SHP77 treated with DMSO at 0.1 percent for 48 hours (cell line): ENCODE measurements at regions not wholly inside any gene's neighbourhood (a gene's known extent, or its start where the extent isn't known, plus 50 kb on each side); places are given as distances from the start of the nearest gene placed in this dataset.

Source experiments
- DNase-seq: peaks from one replicate; lab custom pipeline; 2025; lab: John Stamatoyannopoulos, UW

DNA sequence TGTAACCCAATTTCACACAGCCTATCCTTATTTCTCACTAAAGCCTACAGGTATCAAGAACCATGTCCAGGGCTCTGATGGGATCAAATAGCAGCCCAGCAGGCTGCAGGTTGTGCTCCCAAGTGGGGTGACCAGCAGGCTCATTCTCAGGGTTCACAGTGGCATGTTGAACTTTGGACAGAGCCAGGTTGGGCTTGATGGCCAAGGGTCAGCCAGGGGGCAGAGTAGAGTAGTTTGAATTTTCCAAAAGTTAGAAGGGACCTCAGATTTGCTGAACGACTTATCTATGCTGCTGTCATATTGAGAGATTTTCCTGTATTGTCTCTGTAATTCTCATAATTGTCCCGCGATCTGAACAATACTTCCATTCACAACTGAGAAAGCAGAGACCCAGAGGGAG, 310.8 kb upstream of the BOD1L1 start:
- no peak for DNase-seq

DNA sequence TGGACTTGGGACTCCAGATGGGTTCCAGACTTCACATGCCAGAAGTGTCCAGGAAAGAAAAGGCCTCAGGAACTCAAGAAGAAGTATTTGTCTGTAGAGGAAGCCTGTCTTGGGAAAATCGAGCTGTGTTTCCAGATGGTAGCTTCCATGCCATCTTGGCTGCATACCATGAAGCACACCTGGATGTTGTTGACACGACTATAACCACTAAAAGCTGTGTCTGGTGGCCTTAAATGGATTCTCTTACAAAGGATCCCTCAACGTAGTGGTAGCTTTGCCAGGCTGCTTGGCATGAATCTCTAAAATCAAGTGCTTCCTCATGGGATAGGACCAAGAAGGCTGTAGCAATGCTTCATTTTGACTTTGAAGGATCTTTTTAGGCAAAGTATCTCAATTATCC, 313.4 kb upstream of the BOD1L1 start:
- no peak for DNase-seq

DNA sequence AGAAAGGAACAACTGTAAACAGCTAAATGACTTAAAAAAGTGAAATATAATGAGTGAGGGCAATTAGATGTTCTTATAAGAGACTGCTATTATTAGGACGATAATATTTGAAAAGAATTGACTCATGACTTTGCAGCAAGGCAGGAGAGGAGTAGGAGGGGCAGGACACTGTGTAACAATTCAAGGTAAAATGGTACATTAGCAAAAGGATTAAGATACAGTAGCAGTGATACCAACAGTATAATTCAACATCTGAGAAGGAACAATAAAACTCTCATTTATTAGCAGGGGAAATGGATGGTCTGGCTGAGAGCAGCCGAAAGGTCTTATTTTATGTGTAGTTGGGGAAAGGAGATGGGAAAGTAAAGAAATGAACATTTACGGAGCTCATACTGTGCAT, 315.5 kb upstream of the BOD1L1 start:
- DNase-seq = no peak

DNA sequence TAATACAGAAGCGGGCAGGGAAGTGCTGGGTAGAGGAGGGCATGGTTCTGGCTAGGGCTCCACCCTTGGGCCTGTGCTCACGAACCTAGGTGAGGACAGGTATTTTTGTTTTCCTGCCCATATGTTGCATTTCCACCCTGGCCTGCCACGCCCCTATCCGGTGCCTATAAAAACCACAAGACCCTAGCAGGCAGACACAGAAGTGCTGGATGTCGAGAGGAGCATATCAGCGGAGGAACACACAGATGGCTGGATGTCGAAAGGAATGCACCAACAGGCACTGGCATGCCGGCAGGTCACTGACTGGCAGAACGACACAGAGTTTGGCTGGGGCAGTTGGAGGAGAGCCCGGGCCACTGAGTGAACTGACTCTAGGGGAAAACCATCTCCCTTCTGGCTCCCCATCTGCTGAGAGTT, 316.6 kb upstream of the BOD1L1 start:
- no peak for DNase-seq

DNA sequence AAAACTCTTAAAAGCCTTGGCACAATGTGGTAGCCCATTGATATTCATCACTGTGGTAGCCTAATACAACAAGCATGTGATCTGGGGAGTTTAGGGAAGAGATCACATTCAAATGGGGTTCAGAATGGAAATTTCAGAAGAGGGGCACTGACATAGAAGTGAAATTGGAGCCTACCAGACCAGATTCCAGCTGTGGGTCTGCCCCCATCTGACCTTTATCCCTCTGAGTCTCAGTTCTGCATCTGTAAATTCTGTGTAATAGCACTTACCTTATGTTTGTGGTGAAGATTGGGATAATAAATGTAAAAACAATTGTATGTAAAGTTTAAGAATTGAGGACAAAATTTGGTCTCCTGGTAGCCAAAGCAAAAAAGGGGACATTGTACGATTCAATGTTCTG, 320.4 kb upstream of the BOD1L1 start:
- no peak for DNase-seq

DNA sequence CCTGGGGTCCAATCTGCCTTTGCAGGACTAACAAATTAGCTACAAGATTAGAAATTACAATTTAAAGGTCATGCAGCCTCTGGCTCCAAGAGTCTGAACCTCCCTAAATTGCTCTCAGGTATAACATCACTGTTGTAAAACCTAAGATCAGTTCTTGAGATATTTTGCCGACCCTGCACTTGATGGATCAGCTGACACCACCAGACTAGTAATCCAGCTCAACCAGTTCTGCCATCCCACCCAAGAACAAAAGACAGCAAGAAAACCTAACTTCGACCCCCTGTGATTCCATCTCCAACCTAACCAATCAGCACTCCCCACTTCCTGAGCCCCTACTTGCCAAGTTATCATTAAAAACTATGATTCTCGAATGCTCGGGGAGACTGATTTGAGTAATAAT, 323.0 kb upstream of the BOD1L1 start:
- DNase-seq = no peak

DNA sequence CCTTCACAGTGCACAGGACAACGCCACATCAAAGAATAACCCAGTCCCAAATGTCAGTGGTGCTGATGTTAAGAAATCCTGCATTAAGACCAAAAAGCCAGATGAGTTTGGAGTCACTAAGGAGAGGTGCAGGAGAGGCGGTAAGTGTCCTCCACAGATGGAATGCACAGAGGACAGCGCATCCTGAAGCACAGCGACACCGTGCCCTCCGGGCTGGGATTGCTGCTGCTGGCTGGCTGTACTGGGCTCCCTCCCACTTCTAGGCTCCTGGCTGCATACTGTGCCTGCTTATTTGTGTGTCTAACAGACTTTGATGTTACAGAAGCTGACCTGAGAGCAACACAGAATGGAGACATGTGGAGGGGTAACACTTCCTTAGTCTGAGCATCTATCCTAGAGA, 325.6 kb upstream of the BOD1L1 start:
- DNase-seq = no peak

DNA sequence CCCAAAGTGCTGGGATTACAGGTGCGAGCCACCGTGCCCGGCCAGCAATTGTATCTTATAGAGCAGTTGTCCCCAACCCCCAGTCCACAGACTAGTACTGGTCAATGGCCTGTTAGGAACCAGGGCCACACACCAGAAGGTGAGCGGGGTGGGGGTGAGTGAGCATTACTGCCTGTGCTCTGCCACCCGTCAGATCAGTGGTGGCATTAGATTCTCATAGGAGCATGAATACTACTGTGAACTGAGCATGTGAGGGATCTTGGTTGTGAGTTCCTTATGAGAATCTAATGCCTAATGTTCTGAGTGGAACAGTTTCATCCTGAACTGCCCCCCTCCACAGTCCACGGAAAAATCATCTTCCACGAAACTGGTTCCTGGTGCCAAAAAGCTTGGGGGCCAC, 328.0 kb upstream of the BOD1L1 start:
- no peak for DNase-seq

DNA sequence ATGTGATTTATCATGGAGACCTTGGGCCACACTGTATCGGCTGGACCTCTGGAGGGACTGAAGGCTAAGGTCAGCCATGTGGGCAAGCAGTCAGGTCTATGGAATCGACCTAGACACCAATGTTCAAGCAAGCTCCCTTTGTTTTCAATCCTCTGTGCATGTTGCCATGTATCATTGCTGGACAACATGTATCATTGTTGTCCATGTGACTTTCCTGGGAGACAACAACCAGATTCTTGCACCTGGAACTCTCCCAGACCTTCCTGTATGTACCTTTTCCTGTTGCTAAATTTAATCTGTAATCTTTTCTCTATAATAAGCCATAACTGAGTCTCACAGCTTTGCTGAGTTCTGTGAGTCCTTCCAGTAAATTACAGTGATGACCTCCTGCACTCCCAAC, 329.4 kb upstream of the BOD1L1 start:
- no peak for DNase-seq

DNA sequence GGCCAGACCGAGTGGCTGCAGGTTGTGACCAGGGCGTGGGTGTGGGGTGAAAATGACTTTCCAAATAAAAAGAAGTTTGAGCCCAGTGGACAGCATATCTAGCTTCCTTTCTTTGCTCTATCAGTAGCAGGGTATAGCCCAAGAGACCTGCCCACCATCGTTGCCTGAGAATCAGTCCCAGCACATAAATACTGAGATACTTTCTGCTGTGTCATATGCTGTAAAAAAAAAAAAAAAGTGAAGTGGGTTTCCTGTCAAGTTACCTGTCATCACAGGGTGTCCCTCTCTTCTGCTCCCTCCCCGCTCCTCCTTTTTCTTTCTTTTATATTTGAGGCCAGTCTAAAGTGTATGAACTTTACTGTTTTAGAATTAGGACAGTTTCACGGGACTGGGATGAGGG, 330.3 kb upstream of the BOD1L1 start:
- no peak for DNase-seq

DNA sequence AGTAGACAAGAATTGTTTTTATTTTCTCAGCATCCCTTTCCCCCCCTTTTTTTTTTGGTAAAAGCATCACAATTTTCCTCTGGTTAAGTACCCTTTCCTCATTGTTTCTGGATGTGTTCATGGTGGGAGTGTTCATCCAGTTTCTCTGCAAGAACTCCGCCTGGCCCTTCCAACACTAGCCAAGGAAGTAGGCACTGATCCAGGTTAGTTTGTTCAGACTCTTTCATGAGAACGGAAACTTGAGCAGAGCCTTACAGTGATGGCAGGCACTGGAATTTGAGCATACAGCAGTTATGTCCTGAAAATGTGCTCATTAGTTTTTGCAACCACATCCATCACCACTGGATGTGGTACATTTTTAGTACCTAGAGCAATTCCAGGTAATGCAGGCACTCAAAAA, 336.1 kb upstream of the BOD1L1 start:
- DNase-seq = no peak

DNA sequence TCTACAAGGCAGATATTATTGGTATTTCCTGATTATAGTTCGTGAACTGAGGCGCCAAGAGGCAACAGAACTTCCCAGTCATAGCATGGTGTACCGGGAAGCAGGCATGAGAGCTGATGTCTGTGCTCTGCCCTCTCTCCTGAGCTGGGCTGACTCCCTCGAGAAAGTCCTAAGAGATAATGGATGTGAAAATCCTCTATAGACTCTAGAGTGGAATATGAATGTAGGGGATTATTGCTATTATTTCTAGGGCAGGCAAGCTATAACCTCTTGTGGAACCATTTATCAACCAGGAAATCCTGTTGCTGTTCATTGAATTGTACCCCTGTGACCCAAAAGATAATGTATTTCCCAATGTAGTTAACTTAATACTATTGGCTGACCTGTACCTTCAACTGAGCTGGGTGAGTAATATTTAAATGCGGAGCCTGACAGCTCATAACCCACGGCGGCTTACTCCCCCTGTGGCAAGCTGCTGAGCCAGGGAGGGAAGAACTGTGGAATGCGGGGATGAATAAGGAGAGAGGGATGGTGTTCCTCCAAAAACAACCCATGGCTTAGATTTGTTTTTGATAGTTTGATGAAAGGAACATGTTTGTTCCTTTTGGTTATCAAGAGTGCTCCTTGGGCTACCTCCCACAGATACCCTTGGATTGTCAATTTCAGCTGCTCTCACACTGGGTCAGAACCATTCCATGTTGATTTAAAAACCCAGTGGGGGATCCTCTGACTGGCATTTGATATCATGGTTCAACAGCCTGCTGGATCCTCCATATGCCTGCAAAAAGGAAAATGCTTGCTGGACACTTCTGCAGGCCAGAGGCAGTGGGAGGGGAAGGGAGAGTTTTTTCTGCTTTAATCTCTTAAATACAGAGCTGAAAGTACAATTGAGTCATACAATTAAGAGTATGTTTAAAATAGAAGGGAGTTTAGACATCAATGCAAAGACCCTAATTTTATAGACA, 339.0 kb upstream of the BOD1L1 start:
- no peak for DNase-seq

DNA sequence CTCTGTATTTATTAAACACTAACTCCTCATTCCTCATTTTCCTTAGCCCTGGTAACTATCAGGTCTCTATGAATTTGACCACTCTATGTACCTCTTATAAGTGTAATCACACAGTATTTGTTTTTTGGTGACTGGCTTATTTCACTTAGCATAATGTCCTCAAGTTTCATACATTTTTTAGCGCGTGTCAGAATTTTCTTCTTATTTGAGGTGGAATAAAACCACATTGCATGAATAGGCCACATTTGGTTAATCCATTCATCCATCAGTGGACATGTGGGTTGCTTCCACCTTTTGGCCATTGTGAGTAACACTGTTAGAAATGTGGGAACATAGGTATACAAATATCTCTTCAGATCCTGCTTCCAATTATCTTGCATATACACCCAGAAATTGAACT, 341.2 kb upstream of the BOD1L1 start:
- DNase-seq = no peak

DNA sequence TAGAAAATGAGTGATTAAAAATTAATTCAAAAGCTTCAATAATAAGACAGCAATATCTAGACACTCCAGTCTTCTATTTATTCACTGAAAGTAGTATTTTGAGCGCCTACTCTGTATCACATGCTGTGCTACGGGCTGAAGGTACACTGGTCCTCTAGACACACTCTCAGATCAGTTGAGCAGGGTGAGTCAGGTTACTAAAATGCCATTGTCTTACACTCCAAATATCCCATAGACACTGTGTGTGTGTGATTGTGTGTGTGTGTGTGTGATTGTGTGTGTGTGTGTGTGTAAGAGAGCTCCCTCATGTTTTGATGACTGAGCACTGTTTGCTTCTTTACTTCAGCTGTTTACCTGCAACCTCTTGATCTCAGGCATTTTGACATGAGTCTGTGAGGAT, 342.8 kb upstream of the BOD1L1 start:
- DNase-seq = no peak

DNA sequence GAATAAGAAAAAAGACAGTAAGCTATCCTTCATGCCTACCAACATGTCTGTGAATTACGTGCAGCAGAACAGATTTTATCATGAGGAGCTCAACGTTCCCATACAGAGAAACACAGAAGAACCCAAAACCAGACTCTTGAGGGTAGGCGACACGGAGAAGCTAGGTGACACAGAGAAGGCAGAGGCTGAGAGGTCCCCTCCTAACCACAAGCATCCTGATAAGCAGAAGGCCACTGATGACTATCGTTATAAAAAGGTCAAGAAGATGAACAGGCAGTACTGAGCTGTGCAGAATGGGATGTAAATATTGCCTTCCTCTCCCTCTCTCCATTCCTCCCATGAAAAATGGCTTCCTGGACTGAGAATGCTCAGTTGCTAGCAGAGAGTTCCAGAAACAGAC, 350.2 kb upstream of the BOD1L1 start:
- no peak for DNase-seq

DNA sequence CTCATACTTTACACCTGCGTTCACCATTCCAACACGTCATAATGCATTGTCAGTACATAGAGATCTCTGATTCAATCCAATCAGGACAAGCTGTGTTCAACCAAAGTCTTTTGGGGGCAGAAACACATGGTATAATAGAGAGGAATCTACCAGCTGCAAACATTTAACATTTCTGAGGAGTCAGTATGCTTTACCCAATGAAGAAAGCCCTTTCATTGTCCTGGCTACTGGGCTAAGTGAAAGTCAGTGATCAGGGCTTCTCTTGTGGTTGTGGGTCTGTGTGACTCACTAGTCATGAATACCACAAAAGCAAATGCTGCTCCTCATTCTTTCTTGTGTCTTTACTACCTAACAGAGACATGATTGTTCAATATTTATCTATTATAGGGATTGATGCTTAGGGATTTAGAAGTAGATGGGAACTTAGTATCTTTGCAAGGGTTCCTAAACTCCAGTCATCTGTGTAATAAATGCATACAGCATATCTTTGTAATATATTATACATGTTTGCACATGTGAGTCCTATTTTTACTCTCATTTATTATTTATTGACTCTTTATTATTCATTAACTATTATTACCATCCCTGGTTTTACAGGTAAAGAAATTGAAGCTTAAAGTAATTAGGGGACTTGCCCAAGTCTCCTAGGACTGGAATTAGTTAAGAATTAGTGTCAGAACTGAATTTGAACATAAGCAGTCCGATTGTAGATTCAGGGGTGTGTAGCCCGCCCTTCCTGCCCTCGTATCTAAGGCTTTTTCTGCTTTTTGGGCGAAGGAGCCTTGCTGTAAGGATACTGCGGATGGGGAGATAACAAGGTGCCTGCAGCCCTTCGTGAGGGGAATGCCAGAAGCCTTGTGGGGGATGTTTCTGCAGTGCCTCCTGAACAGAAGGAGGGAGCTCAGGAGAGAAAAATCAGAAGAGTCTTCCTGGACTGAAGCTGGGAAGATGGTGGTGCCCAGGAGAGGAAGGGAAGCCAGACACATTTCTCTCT, 353.1 kb upstream of the BOD1L1 start:
- DNase-seq = no peak

DNA sequence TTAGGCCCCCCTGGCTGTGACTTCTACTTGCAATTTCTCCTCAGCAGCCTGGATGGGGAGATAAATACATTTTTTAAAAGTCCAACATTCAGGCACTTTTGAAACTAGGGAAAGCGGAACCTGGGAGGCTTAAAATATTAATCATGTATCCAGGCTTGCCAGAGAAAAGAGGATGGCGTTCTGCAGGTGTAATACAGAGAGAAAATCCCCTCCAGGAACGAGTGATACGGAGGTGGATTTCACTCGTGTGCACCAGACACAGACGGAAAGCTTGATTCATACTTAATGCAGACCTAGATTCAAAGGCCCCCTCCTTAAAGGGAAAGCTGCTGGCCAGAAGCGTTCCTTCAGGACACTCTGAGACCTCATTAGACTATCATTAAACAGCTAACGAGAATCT, 354.0 kb upstream of the BOD1L1 start:
- no peak for DNase-seq

DNA sequence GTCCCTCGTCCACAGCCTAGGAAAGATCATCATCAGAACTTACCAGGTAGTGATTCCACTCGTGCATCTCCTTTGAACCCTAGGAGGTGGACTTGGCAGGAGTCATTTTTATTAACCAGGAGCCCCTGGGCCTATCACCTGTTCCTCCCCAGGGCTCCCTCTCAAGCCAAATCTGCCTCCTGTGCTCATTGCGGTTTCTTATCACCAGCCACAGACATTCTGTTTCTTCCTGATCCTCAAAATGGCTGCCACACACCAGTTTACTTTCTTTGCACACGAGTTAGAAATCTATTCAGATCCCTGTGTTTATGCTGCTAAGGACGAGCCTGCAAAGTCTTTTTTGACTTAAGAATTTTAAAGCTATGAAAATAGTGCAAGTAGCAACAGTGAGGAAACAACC, 354.5 kb upstream of the BOD1L1 start:
- no peak for DNase-seq

DNA sequence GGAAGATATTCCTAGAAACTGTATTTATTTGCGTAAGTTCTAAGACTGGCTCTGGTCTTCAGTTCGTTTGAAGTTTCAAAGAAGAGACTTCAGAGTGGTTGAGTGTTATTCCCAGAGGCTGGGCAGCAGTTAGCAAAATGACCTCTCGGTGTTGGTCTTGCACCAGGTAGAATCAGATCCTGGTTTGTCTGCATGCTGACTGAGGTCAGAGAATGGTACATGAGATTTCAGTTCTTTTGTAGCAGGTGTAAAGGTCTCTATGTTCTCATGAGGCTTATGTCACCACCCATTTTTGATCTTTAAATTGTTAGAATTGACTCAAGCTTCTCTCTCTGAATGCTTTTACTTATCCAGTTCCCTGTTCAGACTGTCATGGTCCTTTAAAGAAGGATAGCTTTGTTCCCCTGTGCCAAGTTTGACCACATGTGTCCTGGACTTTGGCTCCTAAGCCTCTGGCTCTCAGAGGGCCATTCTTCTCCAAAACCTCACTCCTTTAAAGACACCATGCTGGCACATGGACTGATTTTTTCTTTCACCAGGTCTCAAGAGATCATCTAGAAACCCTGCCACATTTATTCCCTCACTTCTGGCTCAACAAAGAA, 355.8 kb upstream of the BOD1L1 start:
- no peak for DNase-seq

DNA sequence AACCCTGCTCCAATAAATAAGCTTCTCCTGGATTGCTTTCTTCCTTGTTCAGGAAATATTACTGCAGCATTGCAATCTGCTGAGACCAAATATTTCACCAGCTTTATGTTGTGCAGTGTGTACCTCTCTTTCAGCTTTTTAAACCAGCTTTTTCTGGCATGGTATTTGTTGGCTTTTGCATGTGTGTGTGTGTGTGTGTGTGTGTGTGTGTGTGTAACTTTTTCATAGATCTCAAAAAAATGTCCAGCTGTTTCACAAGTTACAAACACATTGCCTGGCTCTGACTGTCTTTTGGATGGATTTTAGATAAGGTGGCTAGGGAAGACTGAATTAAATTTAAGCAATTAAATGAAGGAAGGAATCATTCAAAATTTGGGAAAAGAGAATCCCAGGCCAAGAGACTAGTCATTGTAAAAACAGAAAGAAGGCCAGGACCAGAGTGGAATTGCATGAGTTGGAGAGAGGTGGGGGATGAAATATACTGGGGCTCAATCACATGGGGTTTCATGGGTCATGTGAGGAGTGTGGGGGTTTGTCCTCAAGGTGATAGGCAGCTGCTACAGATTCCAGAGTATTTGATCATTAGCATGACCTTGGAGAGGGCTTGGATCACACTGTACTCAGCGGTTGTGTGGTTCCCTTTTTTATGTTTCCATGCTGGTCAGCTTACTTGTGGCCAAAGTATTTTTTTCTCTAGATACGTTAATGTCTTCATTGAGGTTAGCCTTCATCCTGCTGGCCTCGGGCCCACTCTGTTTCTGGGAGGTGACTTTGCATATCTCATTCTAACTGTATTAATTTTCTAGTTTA, 357.7 kb upstream of the BOD1L1 start:
- DNase-seq = no peak

DNA sequence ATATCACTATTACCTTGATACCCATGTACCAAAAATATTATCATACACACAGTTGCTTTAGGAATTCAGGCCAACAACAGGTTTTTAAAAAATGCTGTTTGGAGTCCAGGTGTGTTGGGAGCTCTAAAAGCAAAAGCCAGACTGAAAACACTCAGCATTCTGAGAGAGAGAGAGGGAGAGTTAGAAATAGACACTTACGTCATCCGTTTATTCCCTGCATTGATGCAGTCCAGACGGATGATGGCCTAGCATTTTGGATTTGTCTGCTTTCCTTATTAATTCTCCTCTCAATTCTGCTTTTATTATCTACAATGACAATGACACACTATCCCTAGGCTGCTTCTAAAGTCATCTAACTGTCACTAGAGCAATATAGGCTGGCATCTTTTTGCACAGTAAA, 358.3 kb upstream of the BOD1L1 start:
- no peak for DNase-seq

DNA sequence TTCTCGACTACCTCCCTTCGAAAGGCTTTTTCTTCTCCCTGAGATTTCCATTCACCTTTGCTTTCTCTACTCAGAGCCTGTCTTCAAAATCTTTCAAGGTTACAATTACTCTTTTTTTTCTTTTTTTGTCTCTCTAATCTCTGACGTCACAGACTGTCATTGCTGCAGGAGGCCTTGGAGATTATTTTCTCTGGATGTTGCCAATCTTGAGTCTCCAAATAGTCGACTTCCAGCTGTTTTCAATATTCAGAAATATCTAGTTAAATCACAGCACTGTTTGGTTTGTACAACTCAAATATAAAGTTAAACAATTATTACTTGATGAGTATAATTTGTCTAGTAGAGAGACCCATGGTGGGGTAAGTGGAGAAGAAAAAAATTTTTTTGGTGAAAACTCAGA, 359.0 kb upstream of the BOD1L1 start:
- DNase-seq = no peak
